NCI-H2029 treated with DMSO at 0.1 percent for 48 hours (cell line): ENCODE measurements at regions not wholly inside any gene's neighbourhood (a gene's known extent, or its start where the extent isn't known, plus 50 kb on each side); places are given as distances from the start of the nearest gene placed in this dataset.

Source experiments
- DNase-seq: peaks from one replicate; lab custom pipeline; 2025; lab: John Stamatoyannopoulos, UW

- DNase-seq: no peak
These were observed 206.5 kb upstream of the BMP2 start for GRCh38 chr20:6560978-6561377.

- DNase-seq: no peak
These were observed 207.7 kb upstream of the BMP2 start for GRCh38 chr20:6559791-6560190.

GRCh38 chr20:6558341-6558740 is 209.1 kb upstream of the BMP2 start:
- no peak for DNase-seq

- no peak for DNase-seq
These were observed 233.6 kb upstream of the BMP2 start for GRCh38 chr20:6533761-6534479.

GRCh38 chr20:6533351-6533750 is 234.1 kb upstream of the BMP2 start:
- no peak for DNase-seq

GRCh38 chr20:6530779-6531315 is 236.6 kb upstream of the BMP2 start:
- no peak for DNase-seq

- DNase-seq: no peak
These were observed 237.2 kb upstream of the BMP2 start for GRCh38 chr20:6530254-6530653.

- DNase-seq: no peak
These were observed 241.8 kb upstream of the BMP2 start for GRCh38 chr20:6525447-6526303.

- no peak for DNase-seq
These were observed 243.2 kb upstream of the BMP2 start for GRCh38 chr20:6524305-6524704.

GRCh38 chr20:6519556-6519955 is 247.9 kb upstream of the BMP2 start:
- no peak for DNase-seq

GRCh38 chr20:6515261-6515660 is 252.2 kb upstream of the BMP2 start:
- DNase-seq: no peak

- DNase-seq: no peak
These were observed 253.9 kb upstream of the BMP2 start for GRCh38 chr20:6513599-6513998.

GRCh38 chr20:6509374-6509773 is 258.1 kb upstream of the BMP2 start:
- DNase-seq: no peak

- no peak for DNase-seq
These were observed 260.6 kb upstream of the BMP2 start for GRCh38 chr20:6506906-6507305.

GRCh38 chr20:6504826-6505225 is 262.7 kb upstream of the BMP2 start:
- no peak for DNase-seq

- no peak for DNase-seq
These were observed 263.3 kb upstream of the BMP2 start for GRCh38 chr20:6504179-6504578.

GRCh38 chr20:6502999-6503398 is 264.5 kb upstream of the BMP2 start:
- DNase-seq: no peak

GRCh38 chr20:6502219-6502618 is 265.3 kb upstream of the BMP2 start:
- DNase-seq: no peak

GRCh38 chr20:6501061-6501460 is 266.4 kb upstream of the BMP2 start:
- DNase-seq: no peak

- DNase-seq: no peak
These were observed 267.9 kb upstream of the BMP2 start for GRCh38 chr20:6499566-6499965.

GRCh38 chr20:6496874-6497273 is 270.6 kb upstream of the BMP2 start:
- DNase-seq: no peak

- DNase-seq: no peak
These were observed 271.6 kb upstream of the BMP2 start for GRCh38 chr20:6495907-6496306.
